NCI-H128 (cell line): ENCODE measurements at regions not wholly inside any gene's neighbourhood (a gene's known extent, or its start where the extent isn't known, plus 50 kb on each side); places are given as distances from the start of the nearest gene placed in this dataset.
"Not testable (repeated sequence)": the region's sequence is repeated elsewhere in the genome, so short reads cannot be mapped to it uniquely, and the experiment has no call there.

Experiments used
- DNase-seq: peaks from one replicate; lab custom pipeline; 2025; ENCODE audit not compliant: unreplicated experiment; lab: John Stamatoyannopoulos, UW

DNA sequence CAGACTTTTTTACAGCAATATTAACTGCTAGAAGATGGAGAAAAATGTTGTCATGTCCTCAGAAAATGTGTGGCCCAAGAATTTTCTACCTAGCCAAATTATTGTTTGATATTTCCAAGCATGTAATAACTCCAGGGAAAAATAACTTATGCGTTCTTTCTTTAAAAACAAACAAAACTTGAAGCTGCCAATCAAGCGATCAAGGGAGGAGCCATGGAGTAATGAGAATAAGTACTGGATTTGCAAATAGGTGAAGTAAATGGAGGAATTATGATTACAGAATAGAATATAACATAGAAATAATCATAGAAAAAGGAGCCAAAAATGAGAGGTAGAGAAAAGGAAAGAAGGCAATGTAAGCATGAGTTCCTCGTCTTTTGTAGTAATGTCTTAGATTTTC lies 225.3 kb downstream of the DLEU7 start:
- no peak for DNase-seq

DNA sequence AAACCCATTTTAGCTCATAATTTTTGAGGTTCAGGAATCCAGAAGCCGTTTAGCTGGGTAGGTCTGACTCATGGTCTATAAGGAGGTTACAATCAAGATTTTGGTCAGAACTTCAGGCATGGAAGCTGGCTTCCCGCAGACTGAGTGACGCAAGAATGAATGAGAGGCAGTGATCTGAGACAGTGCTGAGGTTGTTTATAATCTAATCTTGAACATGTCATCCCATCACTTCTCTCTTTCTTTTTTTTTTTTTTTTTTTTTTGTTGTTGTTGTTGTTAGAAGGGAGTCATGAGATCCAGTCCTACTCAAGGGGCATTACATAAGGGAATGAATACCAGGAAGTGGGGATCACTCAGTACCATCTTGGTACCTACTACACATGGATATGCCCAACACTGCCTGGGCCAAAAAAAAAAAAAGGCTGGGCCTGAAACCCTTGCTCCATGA lies 217.4 kb downstream of the DLEU7 start:
- no peak for DNase-seq

DNA sequence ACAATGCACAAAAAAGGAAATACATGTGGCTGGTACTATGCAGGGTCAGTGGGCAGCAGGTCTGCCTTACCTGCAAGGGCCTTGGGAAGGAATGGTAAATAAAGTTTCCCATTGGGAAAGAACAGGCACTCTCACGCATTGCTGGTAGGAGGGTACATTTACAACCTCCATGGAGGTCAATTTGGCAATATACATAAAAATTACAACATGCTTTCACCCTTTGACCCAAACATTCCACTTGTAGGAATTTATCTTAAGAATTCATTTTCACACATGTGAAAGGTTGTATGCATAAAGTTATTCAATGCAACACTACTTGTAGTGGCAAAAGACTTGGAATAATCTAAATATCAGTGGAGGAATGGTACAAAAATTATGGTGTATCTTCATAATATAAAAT lies 216.4 kb downstream of the DLEU7 start:
- no peak for DNase-seq

DNA sequence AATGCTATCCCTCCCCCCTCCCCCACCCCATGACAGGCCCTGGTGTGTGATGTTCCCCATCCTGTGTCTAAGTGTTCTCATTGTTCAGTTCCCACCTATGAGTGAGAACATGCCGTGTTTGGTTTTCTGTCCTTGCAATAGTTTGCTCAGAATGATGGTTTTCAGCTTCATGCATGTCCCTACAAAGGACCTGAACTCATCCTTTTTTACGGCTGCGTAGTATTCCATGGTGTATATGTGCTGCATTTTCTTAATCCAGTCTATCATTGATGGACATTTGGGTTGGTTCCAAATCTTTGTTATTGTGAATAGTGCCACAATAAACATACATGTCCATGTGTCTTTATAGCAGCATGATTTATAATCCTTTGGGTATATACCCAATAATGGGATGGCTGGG lies 215.0 kb downstream of the DLEU7 start:
- not testable (repeated sequence) for DNase-seq

DNA sequence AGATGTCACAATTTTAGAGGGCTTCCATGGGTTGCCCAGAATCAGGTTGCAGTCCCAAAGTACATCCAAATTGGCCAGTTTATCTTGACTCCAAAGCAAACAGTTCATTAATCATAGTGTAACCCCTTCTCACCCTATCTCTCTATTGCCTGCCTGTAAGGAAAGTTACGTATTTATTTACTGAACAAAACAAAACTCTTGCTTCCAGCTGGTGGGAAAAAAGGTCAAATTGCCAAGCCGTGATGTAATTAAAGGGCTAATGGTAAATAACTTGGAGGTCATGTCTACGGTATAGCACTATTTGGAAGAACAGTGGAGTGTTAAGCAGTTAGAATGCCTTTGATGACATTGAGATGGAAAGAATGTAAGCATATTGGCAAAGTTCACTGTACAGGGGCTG lies 214.0 kb downstream of the DLEU7 start:
- no peak for DNase-seq

DNA sequence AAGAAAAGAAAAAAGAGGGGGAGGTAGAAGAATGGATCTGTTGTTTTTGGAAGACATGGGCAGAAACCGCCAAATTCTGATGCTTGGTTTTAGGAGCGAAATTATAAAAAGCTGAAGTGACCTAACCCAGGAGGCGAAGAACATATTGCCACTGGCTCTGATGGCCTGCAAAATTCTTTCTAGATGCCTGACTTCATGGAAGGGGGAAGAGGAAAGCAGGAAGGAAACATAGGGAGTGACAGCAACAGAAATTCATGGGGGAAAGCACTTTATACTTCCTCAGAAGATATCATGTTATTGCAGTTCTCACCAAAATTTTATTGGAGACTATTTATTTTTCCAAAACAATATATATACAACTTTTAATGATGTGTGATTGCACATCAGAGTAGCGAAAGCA lies 213.5 kb downstream of the DLEU7 start:
- DNase-seq, result no peak

DNA sequence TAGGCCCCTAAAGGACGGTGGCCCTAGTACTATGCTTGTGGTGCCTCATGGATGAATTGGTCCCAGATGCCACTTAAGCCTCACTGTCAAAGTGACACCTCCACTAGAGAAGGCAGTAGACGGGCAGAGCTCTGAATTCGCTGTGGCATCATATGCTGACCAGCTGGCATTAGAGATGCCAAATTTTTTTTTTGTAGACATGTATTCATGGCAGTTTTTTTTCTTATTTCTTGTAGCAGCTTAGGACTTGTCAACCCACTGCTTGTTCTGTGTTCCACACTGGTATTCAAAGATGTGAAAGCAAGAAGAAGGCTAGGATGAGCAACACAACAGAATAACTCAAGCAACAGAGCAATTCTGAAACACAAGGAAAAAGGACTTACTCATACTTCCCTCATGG lies 212.5 kb downstream of the DLEU7 start:
- no peak for DNase-seq

DNA sequence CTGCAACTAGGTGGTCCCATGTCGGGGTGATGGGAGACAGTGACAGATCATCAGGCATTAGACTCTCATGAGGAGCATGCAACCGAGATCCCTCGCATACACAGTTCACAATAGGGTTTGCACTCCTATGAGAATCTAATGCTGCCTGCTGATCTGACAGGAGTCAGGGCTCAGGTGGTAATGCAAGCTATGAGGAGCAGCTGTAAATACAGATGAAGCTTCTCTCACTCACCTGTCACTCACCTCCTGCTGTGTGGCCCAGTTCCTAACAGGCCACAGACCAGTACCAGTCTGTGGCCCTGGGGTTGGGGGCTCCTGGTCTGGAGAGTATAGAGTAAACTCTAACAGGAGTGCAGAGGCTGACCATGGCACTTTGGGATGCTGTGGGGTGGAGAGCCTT lies 209.2 kb downstream of the DLEU7 start:
- no peak for DNase-seq

DNA sequence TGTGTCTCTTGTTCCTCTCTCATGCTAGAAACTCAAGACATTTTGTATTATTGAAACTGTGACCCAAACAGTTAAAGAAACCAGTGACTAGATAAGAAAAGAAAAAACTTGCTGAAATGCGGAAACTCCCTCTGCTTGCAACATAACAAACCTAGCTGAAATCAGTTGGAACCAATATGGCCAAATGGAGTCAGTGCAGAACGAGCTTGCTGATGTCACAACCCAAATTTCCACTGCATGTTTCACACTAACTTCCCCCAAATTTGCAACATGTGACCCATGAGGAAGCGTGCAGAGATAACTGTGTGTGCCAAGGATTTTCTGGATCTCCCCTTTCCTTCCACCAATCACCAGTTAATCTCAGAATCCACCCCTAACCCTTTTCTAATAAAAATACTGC lies 208.0 kb downstream of the DLEU7 start:
- DNase-seq, result no peak

DNA sequence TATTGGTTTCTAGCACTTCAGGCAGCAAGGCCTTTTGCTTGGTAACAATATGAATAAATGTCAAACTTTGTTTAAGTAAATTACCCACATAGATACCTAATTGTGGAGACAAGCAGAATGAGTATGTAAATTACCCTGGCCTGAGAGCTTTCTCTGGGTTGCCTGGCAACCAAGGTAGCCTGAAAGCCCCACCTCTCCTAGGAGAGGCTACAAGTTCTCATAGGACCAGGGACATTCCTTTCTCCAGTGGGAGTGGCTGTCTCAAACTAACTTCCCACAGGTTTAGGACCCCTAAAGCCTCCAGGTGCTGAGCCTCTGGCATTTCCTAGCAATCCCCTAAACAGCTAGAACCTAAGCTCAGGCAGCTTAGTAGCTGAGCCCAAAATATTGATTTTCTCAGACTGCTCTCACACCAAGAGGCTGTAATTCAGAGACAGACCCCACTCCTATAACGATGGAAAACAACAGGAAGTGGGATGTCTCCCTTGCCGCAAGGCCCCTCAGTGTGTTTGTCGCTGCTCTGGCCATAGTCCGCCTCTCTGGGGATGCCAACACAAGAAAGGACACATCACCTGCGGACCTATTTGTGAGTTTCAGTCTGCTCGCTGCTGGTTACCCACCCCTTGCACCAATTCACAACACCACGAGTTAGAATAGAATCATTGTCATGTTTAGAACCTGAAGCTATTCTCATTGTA lies 207.3 kb downstream of the DLEU7 start:
- no peak for DNase-seq

DNA sequence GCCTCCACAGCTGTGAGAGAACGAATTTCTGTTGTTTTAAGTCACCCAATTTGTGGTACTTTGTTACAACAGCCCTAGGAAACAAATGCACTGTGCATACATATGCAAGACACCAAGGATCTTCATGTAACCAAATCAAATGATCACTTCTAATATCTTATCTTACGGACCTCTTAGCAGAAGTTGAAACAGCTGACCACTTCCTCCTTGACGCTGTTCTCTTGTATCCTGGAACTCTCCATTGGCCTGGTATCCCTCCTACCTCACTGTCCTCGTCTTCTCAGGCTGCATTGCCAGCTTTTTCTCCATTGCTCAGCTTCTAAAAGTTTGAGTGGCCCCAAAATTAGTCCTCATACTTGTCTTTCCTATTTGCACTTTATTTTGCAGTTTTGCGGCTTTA lies 200.4 kb downstream of the DLEU7 start:
- DNase-seq, result no peak

DNA sequence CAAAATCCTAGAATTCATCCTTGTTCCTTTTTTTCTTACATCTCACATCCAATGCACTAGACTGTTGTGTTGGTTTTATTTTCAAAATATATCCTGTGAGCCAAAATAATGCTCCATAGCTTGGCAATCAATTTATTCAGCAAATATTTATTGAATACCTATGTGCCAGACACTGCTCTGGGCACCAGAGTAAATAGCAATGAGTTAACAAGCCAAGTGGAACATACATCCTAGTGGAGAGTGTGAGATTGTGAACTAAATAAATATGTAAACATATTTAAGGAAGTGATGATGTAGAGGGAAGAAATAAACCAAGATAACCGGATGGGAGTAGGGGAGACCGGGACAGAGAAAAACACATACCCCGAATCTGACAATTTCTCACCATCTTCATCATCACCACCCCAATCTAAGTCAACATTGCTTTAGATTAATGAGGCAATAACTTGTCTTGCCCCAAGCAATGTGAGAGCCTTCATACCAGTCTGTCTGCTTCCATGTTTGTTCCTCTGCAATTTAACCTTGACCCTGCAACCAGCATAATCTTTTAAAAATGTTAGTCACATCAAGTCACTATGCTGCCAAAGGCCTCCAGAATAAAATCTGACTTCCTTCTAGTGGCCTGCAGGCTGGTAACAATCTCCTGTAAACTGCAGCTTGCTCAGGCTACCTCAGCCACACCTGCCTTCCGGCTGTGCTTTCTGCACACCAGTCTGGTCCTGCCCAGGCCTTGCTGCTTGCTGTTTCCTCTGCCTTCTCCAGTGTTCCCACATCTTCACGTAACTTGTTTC lies 199.2 kb downstream of the DLEU7 start:
- DNase-seq, result no peak

DNA sequence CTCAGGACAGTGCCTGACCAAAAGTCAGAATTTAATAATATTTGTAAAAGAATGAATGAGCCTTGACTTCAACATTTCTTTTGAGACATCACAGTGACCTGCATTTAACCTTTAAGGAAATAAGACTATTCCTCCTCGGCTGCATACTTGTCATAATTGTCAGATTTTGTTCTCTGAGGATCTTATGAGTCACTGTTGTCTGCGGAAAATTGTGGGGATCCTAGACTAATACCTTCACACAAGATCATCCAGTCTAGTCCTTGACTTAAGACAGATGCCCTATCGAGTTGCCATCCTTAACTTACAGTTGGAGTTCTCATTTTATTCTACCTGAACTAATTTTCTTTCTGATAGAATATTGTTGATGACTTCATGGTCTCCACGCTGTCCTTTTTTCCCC lies 198.4 kb downstream of the DLEU7 start:
- DNase-seq, result no peak

DNA sequence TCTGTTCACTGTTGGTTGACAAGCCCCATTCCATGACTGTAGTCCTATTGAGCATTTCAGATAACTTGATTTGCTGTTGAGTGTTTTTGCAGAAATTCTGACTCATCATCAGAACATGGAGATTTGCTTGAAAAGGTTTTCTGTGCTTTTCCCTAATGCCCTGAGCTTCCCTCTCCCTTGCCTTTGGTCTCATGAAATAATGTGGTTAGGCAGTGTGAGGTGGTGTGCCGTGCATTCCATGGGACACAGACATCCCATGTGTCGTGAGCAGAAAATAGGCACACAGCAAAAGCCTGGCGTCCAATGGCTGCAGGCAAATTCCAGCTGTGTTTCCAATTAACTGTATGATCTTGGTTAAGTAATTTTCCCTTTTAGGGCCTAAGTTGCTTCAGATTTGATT lies 197.4 kb downstream of the DLEU7 start:
- no peak for DNase-seq

DNA sequence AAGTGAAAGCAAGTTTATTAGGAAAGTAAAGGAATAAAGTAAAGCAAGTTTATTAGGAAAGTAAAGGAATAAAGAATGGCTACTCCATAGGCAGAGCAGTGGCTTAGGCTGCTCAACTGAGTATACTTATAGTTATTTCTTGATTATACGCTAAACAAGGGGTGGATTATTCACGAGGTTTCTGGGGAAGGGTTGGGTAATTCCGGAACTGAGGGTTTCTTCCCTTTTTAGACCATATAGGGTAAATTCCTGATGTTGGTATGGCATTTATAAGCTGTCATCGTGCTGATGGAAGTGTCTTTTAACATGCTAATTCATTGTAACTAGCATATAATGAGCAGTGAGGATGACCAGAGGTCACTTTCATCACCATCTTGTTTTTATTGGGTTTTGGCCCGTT lies 194.3 kb downstream of the DLEU7 start:
- DNase-seq, result no peak

DNA sequence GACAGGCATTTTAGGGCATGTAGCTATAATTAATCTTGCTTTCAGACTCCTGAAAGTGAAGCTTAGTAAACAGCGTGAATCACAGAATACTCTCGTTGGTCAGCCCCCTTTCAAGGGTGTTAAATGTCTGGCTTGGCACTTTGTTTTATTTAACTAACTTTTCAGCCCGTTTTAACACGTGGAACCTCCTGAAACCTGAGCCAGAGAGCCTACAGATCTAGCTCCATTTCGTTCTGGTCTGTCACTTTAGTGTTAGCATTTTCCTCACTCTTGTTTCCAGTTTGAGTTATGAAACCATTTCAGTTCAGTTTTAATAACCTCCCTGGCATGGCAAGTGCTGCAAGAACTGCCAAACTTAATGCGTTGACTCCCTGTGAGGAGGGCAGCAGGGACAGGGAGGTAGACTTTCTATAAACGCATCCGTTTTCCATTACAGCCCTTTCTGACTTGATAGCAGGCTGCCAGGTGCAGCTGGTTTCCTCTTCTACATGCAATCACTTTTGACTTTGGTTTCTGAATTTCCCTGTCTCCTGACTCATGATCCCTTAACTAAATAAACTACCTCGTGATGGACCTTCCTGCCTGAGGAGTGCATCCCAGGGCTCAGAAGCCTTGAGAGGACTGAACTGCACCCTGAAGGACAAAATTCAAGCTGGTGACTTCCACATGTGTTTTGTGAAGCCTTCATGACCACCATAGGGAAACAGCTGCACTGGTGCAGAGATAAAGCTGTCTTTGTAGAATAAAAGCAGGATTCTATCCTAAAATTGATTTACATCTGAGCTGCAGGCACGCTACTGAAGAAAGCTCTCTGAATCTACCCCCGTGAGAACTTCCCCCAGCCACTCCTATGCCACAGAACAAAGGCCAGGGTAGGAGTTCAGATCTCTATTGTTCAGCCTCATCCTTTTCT lies 192.6 kb downstream of the DLEU7 start:
- DNase-seq, result no peak

DNA sequence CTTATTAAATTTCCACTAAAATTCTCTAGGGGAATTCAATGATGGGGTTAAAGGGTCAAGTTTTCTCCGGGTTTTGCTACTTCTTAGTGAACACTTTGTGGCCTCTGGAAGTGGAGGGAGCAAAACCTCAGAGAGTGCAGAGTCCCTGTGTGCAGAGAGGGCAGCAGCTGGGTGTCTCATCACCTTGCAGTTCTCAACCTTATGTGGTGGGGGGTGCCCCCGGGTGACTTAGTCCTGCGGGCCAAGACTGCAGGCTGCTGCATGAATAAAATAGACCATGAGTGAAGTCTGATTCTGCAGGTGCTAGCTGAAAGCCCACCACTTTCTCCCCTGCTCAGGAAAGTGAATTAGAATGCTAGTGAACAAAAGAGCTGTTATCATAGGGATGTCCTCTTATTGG lies 191.6 kb downstream of the DLEU7 start:
- DNase-seq, result no peak

DNA sequence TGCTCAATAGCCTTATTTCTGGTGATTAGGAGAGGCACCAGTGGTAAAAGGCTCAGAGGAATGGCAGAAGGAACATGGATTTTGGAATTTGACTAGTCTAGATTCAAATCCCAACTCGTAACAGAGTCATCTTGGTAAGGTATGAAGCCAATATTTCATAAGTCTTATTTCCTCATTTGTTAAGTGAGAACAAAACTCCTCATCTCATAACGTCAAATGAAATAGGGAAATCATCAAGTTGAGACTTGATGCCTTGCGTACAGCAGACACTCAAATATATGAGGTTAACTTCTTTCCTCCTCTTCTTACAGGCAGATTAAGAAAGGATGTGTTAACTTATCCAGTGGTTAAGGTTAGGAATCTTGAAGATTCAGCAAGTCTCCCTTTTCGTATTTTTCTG lies 189.2 kb downstream of the DLEU7 start:
- DNase-seq, result no peak

DNA sequence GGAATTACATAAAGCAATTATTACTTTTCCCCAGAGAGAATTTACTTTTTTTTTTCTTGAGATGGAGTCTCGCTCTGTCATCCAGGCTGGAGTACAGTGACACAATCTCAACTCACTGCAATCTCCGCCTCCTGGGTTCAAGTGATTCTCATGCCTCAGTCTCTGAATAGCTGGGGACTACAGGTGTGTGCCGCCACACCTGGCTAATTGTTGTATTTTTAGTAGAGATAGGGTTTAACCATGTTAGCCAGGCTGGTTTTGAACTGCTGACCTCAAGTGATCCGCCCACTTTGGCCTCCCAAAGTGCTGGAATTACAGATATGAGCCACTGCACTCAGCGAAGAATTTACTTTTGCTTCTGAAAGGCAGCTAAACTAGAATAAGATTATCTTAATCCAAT lies 181.6 kb downstream of the DLEU7 start:
- not testable (repeated sequence) for DNase-seq

DNA sequence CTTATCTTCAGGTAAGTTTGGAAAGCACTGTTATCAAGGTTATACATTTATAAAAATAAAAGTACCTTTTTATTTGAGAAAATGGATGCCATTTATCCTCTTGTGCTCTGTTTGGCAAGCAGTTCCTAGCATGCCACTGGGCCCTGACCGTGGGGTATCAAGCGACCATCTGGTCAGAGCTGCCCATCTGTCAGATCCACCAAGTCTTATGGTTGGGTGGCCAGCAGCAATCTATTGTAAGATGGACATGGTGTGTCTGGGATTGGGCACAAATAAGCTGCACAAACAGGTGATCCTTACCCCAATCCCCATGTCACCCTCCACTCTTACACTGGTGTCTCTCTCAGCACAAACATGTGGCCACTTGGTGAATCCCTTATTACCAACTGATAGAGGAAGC lies 178.5 kb downstream of the DLEU7 start:
- DNase-seq, result no peak

DNA sequence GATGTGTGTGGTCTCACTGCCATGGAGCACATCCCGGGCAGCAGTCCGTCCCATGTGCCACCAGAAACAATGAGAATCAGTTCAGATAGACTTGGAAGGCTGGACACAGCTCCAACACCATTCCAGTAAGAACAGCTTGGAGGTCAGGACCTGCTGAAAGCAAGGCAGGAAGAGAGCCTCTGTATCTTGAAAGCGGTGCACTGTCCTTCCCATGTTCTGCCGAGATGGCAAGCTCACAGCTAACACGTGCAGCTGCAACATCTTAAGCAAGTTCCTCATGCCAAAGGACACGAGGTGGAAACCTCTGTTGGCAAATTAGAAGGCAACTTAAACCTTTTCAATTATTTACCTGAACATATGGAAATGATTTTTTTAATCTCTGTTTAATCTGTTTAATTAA lies 175.4 kb downstream of the DLEU7 start:
- no peak for DNase-seq
